ENCODE measurements at regions not wholly inside any gene's neighbourhood (a gene's known extent, or its start where the extent isn't known, plus 50 kb on each side); places are given as distances from the start of the nearest gene placed in this dataset.

DNA sequence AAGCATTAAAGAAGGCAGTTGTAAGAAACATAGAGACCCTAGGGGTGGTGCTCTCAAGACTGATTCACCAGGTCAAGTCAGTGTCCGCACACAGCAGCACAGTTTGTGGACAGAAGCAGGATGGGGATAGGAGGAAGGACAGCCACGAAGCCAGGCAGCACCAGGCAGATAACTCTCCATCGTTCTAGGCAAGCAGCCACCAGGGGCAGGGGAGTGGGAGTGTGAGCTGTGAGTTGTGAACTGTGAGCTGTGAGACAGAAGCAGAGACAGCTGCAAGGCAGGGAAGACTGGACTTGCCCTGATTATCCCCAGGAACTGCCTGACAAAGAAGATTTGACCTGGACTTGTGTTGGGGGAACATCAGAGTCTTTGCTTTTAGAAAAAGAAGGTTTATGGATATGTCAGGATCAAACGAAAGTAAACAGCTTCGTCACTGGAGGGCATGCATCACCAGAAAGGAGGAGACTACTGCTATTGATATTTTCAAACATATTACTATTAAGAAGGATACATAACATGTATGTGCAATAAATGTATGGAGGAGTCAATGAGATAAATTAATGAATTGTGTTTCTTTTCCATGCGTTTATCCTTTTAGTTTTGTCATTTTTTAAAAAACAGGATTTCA lies 286.1 kb downstream of the IRS2 start:
- no peak for DNase-seq

- no peak for DNase-seq
Measured at GRCh38 chr13:109497917-109498316, 288.5 kb downstream of the IRS2 start.

- no peak for DNase-seq
Measured at GRCh38 chr13:109496216-109496615, 290.2 kb downstream of the IRS2 start.

DNA sequence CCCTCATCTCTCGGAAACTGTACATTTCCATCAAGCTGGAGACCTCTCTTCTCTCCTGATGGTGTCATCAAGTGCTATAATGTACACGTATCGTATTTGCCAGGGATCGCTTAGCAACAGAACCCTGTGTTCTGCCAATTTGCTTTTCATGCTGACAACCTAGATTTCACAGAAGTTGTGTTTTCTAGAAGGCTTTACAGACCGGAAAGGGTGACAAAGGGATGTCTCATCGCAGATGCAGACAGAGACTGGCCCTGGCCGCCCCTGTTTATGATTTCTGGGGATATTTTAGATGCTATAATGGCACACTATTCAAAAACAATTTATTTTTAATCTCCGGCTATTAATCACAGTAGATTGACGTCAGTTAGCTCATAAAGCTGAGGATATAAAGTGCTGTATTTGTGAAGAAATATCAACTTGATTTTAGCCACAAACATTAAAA lies 291.4 kb downstream of the IRS2 start:
- DNase-seq = no peak

- DNase-seq = no peak
Measured at GRCh38 chr13:109485136-109485794, 301.1 kb downstream of the IRS2 start.

DNA sequence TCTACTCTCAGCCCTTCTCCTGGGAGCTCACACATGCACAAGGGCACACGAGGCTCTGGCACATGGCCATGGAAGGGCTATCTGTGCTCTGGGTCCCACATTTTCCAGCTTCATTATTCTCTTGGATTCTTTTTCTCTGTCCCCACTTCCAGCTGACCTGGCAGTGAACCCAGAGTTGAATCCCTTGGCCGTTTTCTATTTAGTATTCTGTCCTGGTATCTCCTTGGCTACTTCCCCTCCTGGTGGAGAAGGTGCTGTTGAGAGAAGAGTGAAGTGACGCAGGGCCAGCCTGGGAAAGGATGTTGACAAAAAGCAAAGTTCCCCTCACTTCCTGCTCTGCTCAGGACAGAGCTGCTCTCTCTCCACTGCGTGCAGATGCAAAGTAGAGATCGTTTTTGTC lies 303.1 kb downstream of the IRS2 start:
- DNase-seq = no peak

- DNase-seq = no peak
Measured at GRCh38 chr13:109481040-109481439, 305.3 kb downstream of the IRS2 start.

- no peak for DNase-seq
Measured at GRCh38 chr13:109480011-109480955, 306.1 kb downstream of the IRS2 start.

- no peak for DNase-seq
Measured at GRCh38 chr13:109479534-109479933, 306.8 kb downstream of the IRS2 start.

DNA sequence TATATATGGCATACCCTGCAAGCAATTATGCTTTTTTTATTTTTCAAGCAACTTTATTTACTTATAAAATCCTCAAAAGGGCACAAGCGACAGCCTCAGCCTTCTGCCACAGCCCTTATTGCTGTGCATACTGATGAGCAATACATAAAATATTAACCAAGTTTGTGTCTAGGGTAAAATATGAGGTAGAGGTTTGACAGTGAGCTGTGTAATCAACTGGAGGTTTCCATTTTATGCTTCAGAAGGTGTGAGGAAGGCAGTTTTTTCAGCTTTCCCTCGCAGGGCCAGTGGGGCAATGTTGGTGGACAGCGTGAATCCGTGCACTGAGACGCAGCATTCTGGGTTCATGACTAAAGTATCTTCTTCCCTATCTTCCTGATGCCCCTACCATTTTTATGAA lies 310.4 kb downstream of the IRS2 start:
- no peak for DNase-seq

DNA sequence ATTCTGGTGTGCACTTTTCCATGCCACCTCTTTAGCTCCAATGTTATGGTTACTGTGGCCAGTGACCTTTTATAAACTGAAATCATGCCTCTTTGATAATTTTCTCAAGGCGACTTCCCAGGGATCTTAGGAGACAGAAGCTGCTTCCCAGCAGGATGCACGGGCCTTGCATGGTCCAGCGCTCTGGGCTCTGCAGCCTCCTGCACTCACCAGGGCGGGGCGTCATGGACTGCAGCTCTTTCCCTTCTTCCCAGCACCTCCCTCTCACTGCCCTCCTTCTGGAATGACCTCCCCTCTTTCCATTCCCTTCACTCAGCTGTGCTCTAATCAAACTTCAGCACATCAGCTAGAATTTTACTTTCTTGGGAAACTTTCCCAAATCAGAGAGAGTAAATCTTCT lies 318.3 kb downstream of the IRS2 start:
- no peak for DNase-seq

- no peak for DNase-seq
Measured at GRCh38 chr13:109465148-109465547, 321.2 kb downstream of the IRS2 start.

GRCh38 chr13:109454167-109454917 lies 332.0 kb downstream of the IRS2 start:
- no peak for DNase-seq

DNA sequence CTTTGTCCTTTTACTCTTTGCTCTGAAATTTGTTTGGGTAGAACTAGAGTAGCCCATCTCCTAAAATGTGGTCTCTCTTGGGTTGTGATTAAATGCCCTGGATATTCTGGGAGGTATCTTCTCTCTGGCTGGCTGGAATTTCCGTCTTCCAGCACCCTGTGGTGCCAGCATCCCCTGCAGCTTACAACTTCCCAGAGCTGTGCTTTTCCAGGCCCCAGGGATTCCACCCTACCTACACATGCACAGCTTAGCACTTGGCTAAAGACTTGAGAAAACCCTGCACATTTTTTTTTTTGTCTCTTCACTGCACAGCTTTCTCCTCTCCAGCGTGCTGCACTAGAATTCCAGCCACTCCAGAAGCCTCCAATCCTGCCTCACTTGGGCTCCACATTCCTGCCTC lies 334.7 kb downstream of the IRS2 start:
- DNase-seq = no peak

GRCh38 chr13:109448629-109449028 lies 337.8 kb downstream of the IRS2 start:
- no peak for DNase-seq

GRCh38 chr13:109447667-109448066 lies 338.7 kb downstream of the IRS2 start:
- DNase-seq = no peak

DNA sequence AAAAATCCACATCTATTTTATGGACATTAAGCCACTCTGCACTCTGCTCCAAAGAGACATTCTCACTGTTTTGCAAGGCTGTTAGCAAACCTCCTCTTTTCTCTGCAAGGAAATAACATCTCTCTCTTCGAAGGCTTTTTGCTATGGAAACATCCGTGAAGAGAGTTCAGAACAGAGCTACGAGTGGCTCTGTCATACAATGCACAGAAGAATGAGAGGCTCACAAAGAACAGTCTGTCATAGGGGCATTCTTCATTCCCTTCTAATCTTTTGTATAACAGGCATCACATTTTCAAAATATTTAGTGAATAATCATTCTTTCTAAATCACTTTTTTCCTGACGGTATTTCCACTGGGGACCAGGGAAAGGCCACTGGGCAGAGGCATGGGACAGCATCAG lies 346.1 kb downstream of the IRS2 start:
- DNase-seq = no peak

GRCh38 chr13:109439813-109440212 lies 346.6 kb downstream of the IRS2 start:
- DNase-seq = no peak

DNA sequence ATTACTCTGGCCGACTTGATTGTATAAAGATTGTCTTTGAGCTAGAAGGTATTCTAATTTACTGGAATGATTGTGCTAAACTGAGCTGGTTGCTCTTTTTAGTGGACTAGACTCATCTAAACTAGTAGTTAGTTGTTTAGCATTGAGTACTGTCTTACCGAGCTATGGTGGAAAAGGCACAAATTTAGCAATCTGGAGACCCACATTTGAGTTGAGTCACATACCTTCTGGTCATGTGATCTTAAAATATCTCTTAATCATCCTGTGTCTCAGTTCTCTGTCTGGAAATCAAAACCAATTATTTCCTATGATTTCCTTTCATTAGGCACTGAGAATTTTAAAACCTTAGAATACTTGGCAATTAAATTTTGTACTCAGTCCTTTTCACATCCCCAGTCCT lies 349.5 kb downstream of the IRS2 start:
- no peak for DNase-seq

GRCh38 chr13:109436055-109436622 lies 350.2 kb downstream of the IRS2 start:
- DNase-seq = no peak

DNA sequence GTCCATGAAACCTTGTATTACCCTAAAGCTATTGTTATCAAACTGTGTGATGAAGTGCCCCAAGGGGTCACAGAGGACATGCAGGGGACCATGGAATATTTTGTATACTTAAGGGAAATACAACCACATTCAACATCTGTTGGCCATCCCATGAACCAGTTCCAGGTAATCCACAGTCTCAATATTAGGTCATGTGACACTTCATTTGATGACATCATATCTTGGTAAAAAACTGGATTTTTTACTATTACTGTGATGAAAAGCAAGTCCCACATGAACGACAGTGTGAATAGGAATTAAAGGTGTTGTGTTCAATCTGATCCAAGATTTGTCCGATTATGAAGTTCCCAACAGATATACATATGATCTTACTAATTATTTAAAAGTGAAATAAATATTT lies 355.2 kb downstream of the IRS2 start:
- DNase-seq = no peak

DNA sequence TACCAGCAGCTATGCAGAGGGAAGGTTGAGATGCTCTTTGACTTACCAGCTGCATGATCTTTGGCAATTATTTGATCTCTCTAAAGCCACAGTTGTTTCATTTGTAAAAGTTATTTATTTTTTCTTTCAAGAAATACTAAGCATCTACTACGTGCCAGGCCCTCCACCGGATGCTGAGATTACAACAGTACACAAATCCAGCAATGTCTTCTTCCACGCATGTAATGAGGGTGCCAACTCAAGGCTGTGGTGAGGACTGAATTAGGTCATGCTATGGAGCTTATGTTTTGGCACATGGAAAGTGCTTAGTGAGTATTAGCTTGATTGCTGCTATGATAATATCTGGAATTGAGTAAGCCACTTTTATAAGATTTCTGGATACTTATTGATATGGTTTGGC lies 358.2 kb downstream of the IRS2 start:
- DNase-seq = no peak

DNA sequence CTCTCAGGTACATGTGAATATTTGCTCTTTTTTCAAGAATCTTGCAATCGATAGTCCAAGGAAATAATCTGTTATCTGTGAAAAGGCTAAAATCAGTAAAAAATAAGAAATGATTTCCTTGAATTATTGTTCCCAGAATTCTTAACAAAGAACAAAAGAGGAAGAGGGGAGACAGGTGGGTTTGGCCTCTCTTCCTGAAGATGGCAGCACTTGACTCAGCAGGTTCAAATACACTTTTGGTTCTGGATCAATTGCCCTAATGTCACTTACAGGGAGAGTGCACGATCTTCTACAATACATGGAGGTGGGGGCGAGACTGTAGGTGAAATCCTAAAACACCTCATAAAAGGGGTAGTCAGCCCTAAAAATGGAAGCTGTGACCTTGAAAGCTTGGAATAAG lies 358.7 kb downstream of the IRS2 start:
- DNase-seq = no peak

All from CD4-positive, alpha-beta T cell treated with Interleukin-10 for 1 hour (primary cell).